ENCODE measurements at regions not wholly inside any gene's neighbourhood (a gene's known extent, or its start where the extent isn't known, plus 50 kb on each side); places are given as distances from the start of the nearest gene placed in this dataset.

DNA sequence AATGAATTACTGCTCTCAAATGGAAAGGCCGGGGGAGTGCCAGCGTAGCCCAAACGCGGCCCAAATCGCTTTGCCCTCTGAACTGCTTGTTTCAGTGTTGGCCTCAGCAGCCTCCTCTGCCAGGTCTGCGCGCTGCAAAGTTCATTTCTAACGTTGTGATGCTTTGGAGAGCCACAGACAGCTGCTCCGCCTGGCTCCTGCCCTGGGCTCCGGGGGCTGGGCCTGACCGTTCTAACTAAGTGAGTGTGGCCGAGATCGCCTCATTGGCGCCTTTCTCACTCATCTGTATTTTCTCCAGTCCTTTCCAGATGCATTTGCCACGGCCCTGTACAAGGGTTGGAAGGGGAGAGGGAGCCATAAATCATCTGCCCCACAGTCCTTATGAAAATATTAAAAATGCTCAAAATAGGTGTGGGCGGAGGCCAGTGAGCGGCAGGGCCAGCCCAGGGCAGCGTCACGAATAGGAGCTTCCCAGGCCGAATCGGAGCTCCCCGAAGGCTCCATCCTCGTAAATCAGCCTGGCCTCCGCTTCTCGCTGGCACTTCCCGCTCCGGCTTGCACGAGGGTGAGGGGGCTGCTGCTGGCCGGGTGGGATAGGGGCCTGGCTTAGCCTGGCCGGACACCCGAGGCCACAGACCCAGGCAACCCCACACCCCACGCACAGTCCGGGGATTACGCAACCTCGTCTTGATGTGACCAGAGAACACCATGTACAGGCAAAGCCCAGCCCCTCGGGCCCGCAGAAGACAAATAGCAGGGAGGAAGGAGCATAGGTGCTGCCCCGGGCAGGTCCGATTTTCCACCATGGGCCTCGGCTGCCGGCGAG, 196.6 kb upstream of the DIO3 start:
- BruUV-seq (replicated peaks), result no TSS peak
- Histone ChIP-seq H4K20me1 (ENCODE audit: insufficient read depth, low read length) (no peaks in the 10 kb centered on the region), H2AFZ (ENCODE audit: low read length) (no peak overlapping the region), H3K4me1 (ENCODE audit: insufficient read depth, low read length, poor library complexity, severe bottlenecking) (peaks cover 86% of the 10 kb centered on the region), H3K79me2 (ENCODE audit: insufficient read depth, low read depth, low read length) (no peaks in the 10 kb centered on the region), H3K9me2 (ENCODE audit: insufficient read depth, low read length) (no peaks in the 10 kb centered on the region), H3K36me3 (ENCODE audit: insufficient read depth, low read length) (no peaks in the 10 kb centered on the region), H3K4me3 (ENCODE audit: low read depth, low read length, poor library complexity, severe bottlenecking) (no peak overlapping the region), H3K4me2 (ENCODE audit: low read length) (peak overlapping the region; percentile 89), H3K9me3 (ENCODE audit: low read length) (no peaks in the 10 kb centered on the region), H3K27ac (ENCODE audit: low read depth, low read length, poor library complexity, severe bottlenecking) (peak overlapping the region; percentile 98)
- no peak for TF ChIP-seq EZH2phosphoT487 (IDR thresholded peaks at IDR 0.05; ENCODE audit: borderline replicate concordance, low read depth, low read length)
- TF ChIP-seq, protein P1, sequence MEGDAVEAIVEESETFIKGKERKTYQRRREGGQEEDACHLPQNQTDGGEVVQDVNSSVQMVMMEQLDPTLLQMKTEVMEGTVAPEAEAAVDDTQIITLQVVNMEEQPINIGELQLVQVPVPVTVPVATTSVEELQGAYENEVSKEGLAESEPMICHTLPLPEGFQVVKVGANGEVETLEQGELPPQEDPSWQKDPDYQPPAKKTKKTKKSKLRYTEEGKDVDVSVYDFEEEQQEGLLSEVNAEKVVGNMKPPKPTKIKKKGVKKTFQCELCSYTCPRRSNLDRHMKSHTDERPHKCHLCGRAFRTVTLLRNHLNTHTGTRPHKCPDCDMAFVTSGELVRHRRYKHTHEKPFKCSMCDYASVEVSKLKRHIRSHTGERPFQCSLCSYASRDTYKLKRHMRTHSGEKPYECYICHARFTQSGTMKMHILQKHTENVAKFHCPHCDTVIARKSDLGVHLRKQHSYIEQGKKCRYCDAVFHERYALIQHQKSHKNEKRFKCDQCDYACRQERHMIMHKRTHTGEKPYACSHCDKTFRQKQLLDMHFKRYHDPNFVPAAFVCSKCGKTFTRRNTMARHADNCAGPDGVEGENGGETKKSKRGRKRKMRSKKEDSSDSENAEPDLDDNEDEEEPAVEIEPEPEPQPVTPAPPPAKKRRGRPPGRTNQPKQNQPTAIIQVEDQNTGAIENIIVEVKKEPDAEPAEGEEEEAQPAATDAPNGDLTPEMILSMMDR (conservative IDR thresholded peaks at IDR 0.05; ENCODE audit: low read length), result no peak
- CTCF ChIA-PET (ENCODE audit: unreplicated experiment), result no interaction called here
- POLR2A ChIA-PET, result interaction anchor here (0.6 kb wide), 3 partner anchors 39 to 84 kb away, joined by 3 to 5 read pairs (median 3); no protein-coding TSS in a partner anchor
- intact Hi-C loops (cut with micrococcal nuclease; ENCODE audit: unreplicated experiment), result loop anchor here (5.0 to 10.0 kb wide), 3 partner anchors 200 to 513 kb away; partner anchors contain the start of gene DIO3
- DNase-seq (ENCODE audit: low spot score), result no peak

DNA sequence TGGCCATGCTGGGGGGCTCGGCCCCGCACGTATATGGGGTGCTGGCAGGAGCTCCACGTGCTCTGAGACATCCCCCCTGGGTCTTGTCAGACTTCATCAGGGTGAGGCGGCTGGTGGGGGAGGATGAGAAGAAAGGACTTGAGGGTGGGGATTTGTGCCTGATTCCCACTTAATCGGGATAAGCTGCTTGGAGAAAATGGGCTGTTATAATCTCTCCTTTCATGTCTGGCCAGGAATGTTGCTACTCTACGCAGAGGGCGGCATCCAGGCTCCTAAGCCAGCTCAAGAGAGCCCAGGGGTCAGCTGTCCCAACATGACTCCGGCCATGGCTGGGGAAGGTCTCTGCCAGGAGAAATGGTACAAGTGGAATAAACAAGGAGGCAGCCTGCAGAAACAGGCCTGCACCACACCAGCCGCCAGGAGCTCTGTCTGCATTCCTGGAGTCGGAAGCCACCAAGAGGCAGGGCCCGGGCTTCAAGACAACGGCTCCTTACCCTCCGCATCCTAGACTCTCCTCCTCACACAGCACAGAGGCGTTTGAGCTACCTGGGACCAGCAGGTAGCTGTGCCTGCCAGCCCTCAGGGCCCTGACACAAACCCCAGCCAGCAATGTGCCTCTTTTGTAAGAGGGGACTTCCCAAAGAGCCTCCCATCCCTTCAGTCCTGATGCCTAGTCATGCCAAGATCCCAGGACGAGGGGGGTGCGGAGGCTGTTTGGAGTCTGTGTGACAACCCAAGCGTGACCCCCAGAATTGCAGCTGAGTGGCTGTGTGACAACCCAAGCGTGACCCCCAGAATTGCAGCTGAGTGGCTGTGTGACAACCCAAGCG, 195.8 kb upstream of the DIO3 start:
- no peaks in the 10 kb centered on the region for H3K79me2 ChIP-seq (ENCODE audit: insufficient read depth, low read depth, low read length)
- CTCF ChIA-PET (ENCODE audit: unreplicated experiment), result interaction anchor here (0.9 kb wide), 1 partner anchor 82 kb away, joined by 3 read pairs; no protein-coding TSS in a partner anchor
- no peak overlapping the region for H2AFZ ChIP-seq (ENCODE audit: low read length)
- no peaks in the 10 kb centered on the region for H3K36me3 ChIP-seq (ENCODE audit: insufficient read depth, low read length)
- TF ChIP-seq EZH2phosphoT487 (IDR thresholded peaks at IDR 0.05; ENCODE audit: borderline replicate concordance, low read depth, low read length), result no peak
- TF ChIP-seq, protein P1 (conservative IDR thresholded peaks at IDR 0.05; ENCODE audit: low read length), result no peak
- H3K4me2 ChIP-seq (ENCODE audit: low read length), result peak overlapping the region; percentile 51
- H3K4me3 ChIP-seq (ENCODE audit: low read depth, low read length, poor library complexity, severe bottlenecking), result peak overlapping the region; percentile 8
- DNase-seq (ENCODE audit: low spot score), result peak; percentile 77
- intact Hi-C loops (cut with micrococcal nuclease; ENCODE audit: unreplicated experiment), result loop anchor here (10.0 kb wide), 1 partner anchor 199 kb away; the partner anchor contains the start of gene DIO3
- no TSS peak for BruUV-seq (replicated peaks)
- H4K20me1 ChIP-seq (ENCODE audit: insufficient read depth, low read length), result no peaks in the 10 kb centered on the region
- no peaks in the 10 kb centered on the region for H3K9me2 ChIP-seq (ENCODE audit: insufficient read depth, low read length)
- no peaks in the 10 kb centered on the region for H3K9me3 ChIP-seq (ENCODE audit: low read length)
- POLR2A ChIA-PET, result interaction anchor here (0.6 to 1.3 kb wide), 5 partner anchors 38 to 1460 kb away, joined by 3 to 5 read pairs (median 3); no protein-coding TSS in a partner anchor
- H3K27ac ChIP-seq (ENCODE audit: low read depth, low read length, poor library complexity, severe bottlenecking), result peak overlapping the region; percentile 70
- peaks cover 78% of the 10 kb centered on the region for H3K4me1 ChIP-seq (ENCODE audit: insufficient read depth, low read length, poor library complexity, severe bottlenecking)

Measured in OCI-LY7 (cell line).